ENCODE measurements at regions not wholly inside any gene's neighbourhood (a gene's known extent, or its start where the extent isn't known, plus 50 kb on each side); places are given as distances from the start of the nearest gene placed in this dataset.

GRCh38 chr5:167156446-167156845 is 1135.0 kb upstream of the WWC1 start:
- dilution Hi-C loops (cut with MboI; ENCODE audit: extremely low pct_ligation_motif_present, low sequenced_read_pairs): no loop called here

GRCh38 chr5:167158588-167158987 is 1132.9 kb upstream of the WWC1 start:
- ChIA-PET POLR2A (no interaction called here), CTCF (no interaction called here)
- Histone ChIP-seq H3K4me2 (ENCODE audit: insufficient read depth, low read length) (no peak overlapping the region), H3K9me1 (replicated peaks; ENCODE audit: control insufficient read depth, extremely low read depth, insufficient read depth, low read length) (no peaks in the 10 kb centered on the region), H3K4me1 (ENCODE audit: control insufficient read depth, extremely low read depth, insufficient read depth, low read length) (no peaks in the 10 kb centered on the region), H4K20me1 (replicated peaks; ENCODE audit: control insufficient read depth, extremely low read depth, insufficient read depth, low read length) (no peaks in the 10 kb centered on the region), H3K79me2 (ENCODE audit: control insufficient read depth, insufficient read depth, low read length) (no peaks in the 10 kb centered on the region), H3K4me3 (replicated peaks in 1 of 3; ENCODE audit: insufficient read depth in 1 of 3, low read depth in 1 of 3, low read length in 3 of 3) (no peak overlapping the region), H2AFZ (ENCODE audit: low read depth, low read length) (no peak overlapping the region), H3K36me3 (ENCODE audit: control insufficient read depth in 2 of 2, extremely low read depth in 1 of 2, insufficient read depth in 2 of 2, low read length in 2 of 2) (no peaks in the 10 kb centered on the region), H3K9ac (replicated peaks; ENCODE audit: extremely low read depth, insufficient read depth, low read length) (no peak overlapping the region), H3K27me3 (ENCODE audit: control insufficient read depth in 2 of 2, insufficient read depth in 2 of 2, low read length in 2 of 2) (no peaks in the 10 kb centered on the region), H3K27ac (ENCODE audit: insufficient read depth, low read depth, low read length) (no peak overlapping the region), H3K9me3 (replicated peaks; ENCODE audit: control insufficient read depth, insufficient read depth, low read length) (no peaks in the 10 kb centered on the region)
- dilution Hi-C loops (cut with MboI; ENCODE audit: extremely low pct_ligation_motif_present, low sequenced_read_pairs) (no loop called here), intact Hi-C loops (cut with micrococcal nuclease) (no loop called here)
- FAIRE-seq: no peak
- no peak for DNase-seq (ENCODE audit: low read depth, low spot score)
- TF ChIP-seq POLR2A (IDR thresholded peaks at IDR 0.05; ENCODE audit: low read depth, low read length) (no peak), JUN (IDR thresholded peaks at IDR 0.05; ENCODE audit: borderline replicate concordance, insufficient read depth, insufficient read length, low read depth) (no peak), CTCF (IDR thresholded peaks at IDR 0.05; ENCODE audit: extremely low read depth in 1 of 2, insufficient read depth in 1 of 2, low read depth in 1 of 2, low read length in 2 of 2) (no peak), GATA2 (IDR thresholded peaks at IDR 0.05; ENCODE audit: insufficient read depth, insufficient read length, low read depth, low read length) (no peak), MYC (IDR thresholded peaks at IDR 0.05; ENCODE audit: low read depth, low read length) (no peak), EZH2 (IDR thresholded peaks at IDR 0.05; ENCODE audit: borderline replicate concordance, low read depth, low read length, severe bottlenecking) (no peak), MAX (IDR thresholded peaks at IDR 0.05; ENCODE audit: insufficient read depth, insufficient read length) (no peak), POLR2AphosphoS5 (IDR thresholded peaks at IDR 0.05; ENCODE audit: insufficient read depth, low read depth, low read length) (no peak), FOS (IDR thresholded peaks at IDR 0.05; ENCODE audit: borderline replicate concordance, insufficient read depth, low read length) (no peak)
- BruUV-seq (replicated peaks): no TSS peak

More at GRCh38 chr5:167156446-167156845, 1135.0 kb upstream of the WWC1 start:
- FAIRE-seq: no peak
- Histone ChIP-seq H3K79me2 (ENCODE audit: control insufficient read depth, insufficient read depth, low read length) (no peaks in the 10 kb centered on the region), H3K27ac (ENCODE audit: insufficient read depth, low read depth, low read length) (no peak overlapping the region), H3K4me1 (ENCODE audit: control insufficient read depth, extremely low read depth, insufficient read depth, low read length) (no peaks in the 10 kb centered on the region), H3K9me3 (replicated peaks; ENCODE audit: control insufficient read depth, insufficient read depth, low read length) (no peaks in the 10 kb centered on the region), H3K9me1 (replicated peaks; ENCODE audit: control insufficient read depth, extremely low read depth, insufficient read depth, low read length) (no peaks in the 10 kb centered on the region), H3K4me2 (ENCODE audit: insufficient read depth, low read length) (no peak overlapping the region), H4K20me1 (replicated peaks; ENCODE audit: control insufficient read depth, extremely low read depth, insufficient read depth, low read length) (no peaks in the 10 kb centered on the region), H3K4me3 (replicated peaks in 1 of 3; ENCODE audit: insufficient read depth in 1 of 3, low read depth in 1 of 3, low read length in 3 of 3) (no peak overlapping the region), H3K36me3 (ENCODE audit: control insufficient read depth in 2 of 2, extremely low read depth in 1 of 2, insufficient read depth in 2 of 2, low read length in 2 of 2) (no peaks in the 10 kb centered on the region), H2AFZ (ENCODE audit: low read depth, low read length) (no peak overlapping the region), H3K9ac (replicated peaks; ENCODE audit: extremely low read depth, insufficient read depth, low read length) (no peak overlapping the region), H3K27me3 (ENCODE audit: control insufficient read depth in 2 of 2, insufficient read depth in 2 of 2, low read length in 2 of 2) (no peaks in the 10 kb centered on the region)
- intact Hi-C loops (cut with micrococcal nuclease): no loop called here
- CTCF ChIA-PET: no interaction called here
- no TSS peak for BruUV-seq (replicated peaks)
- POLR2A ChIA-PET: no interaction called here
- no peak for DNase-seq (ENCODE audit: low read depth, low spot score)
- TF ChIP-seq GATA2 (IDR thresholded peaks at IDR 0.05; ENCODE audit: insufficient read depth, insufficient read length, low read depth, low read length) (no peak), FOS (IDR thresholded peaks at IDR 0.05; ENCODE audit: borderline replicate concordance, insufficient read depth, low read length) (no peak), JUN (IDR thresholded peaks at IDR 0.05; ENCODE audit: borderline replicate concordance, insufficient read depth, insufficient read length, low read depth) (no peak), EZH2 (IDR thresholded peaks at IDR 0.05; ENCODE audit: borderline replicate concordance, low read depth, low read length, severe bottlenecking) (no peak), MYC (IDR thresholded peaks at IDR 0.05; ENCODE audit: low read depth, low read length) (no peak), MAX (IDR thresholded peaks at IDR 0.05; ENCODE audit: insufficient read depth, insufficient read length) (no peak), POLR2A (IDR thresholded peaks at IDR 0.05; ENCODE audit: low read depth, low read length) (no peak)

Measured in endothelial cell of umbilical vein (primary cell).